Neuron (in vitro differentiated cells): ENCODE measurements at regions not wholly inside any gene's neighbourhood (a gene's known extent, or its start where the extent isn't known, plus 50 kb on each side); places are given as distances from the start of the nearest gene placed in this dataset.
"Not testable (repeated sequence)": the region's sequence is repeated elsewhere in the genome, so short reads cannot be mapped to it uniquely, and the experiment has no call there.

Experiments
- H2AFZ ChIP-seq: one replicate; pipeline ENCODE4 v1.6.1; 2013; ENCODE audit warnings: low read depth, mild to moderate bottlenecking, inconsistent platforms, low read length, moderate library complexity
- H3K27me3 ChIP-seq: one replicate; pipeline ENCODE4 v1.6.1; 2013; ENCODE audit warnings: low read length; ENCODE audit not compliant: insufficient read depth
- H3K36me3 ChIP-seq: one replicate; pipeline ENCODE4 v1.6.1; 2013; ENCODE audit warnings: low read length; ENCODE audit not compliant: insufficient read depth
- H3K4me1 ChIP-seq: one replicate; pipeline ENCODE4 v1.6.1; 2013; ENCODE audit warnings: low read length; ENCODE audit not compliant: insufficient read depth
- H3K4me3 ChIP-seq: 2 replicates; pipeline ENCODE4 v1.5.1; 2013; ENCODE audit warnings: mild to moderate bottlenecking, low read length, moderate library complexity
- H3K9me3 ChIP-seq: one replicate; pipeline ENCODE4 v1.6.1; 2013; ENCODE audit warnings: low read length

DNA sequence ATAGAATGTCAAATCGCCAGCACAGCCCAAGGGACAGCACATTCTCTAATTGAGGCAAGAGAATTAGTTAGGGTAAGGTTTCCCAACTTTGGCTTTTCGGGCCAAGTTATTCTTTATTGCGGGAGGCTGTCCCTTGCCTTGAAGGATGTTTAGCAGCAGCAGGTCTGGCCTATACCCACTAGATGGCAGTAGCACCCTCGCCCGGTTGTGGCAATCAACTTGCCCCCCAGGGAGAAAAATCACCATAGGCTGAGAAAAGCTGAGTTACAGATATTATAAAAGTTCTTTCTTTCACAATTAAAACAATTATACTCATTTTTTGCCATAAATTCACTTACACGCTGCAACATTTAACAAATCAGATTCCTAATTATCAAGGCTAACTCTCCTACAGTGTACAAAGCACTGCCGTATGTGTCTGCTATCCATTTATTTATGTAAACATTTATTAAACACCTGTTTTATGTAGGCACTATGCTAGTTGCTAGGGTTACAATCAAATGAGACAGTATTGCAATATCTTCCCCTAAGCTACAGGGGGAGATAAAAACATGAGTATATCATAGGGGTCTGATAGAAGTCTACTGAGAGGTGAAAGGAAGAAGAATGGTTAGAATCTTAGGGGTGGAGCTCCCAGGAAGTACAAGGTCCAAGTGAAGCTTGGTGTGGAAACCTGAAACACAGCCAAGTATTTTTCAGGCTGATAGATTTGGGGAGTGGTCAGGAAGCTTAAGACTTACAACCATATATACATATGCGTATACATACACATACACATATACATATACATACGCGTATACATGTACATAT lies 452.3 kb downstream of the RAB38 start:
- Histone ChIP-seq H3K36me3 (no peaks in the 10 kb centered on the region), H2AFZ (no peak overlapping the region), H3K9me3 (no peaks in the 10 kb centered on the region), H3K4me3 (no peak overlapping the region), H3K4me1 (peaks cover 8% of the 10 kb centered on the region), H3K27me3 (no peaks in the 10 kb centered on the region)

- no peak overlapping the region for H3K4me3 ChIP-seq
- no peaks in the 10 kb centered on the region for H3K36me3 ChIP-seq
- no peak overlapping the region for H2AFZ ChIP-seq
- H3K9me3 ChIP-seq: no peaks in the 10 kb centered on the region
- peaks cover 8% of the 10 kb centered on the region for H3K4me1 ChIP-seq
- no peaks in the 10 kb centered on the region for H3K27me3 ChIP-seq
These were observed 455.7 kb downstream of the RAB38 start for GRCh38 chr11:87719326-87720073.

- Histone ChIP-seq H3K36me3 (no peaks in the 10 kb centered on the region), H2AFZ (no peak overlapping the region), H3K9me3 (no peaks in the 10 kb centered on the region), H3K4me3 (no peak overlapping the region), H3K27me3 (no peaks in the 10 kb centered on the region), H3K4me1 (no peaks in the 10 kb centered on the region)
These were observed 462.4 kb downstream of the RAB38 start for GRCh38 chr11:87712802-87713202.

- Histone ChIP-seq H3K4me3 (no peak overlapping the region), H2AFZ (no peak overlapping the region), H3K4me1 (no peaks in the 10 kb centered on the region), H3K27me3 (no peaks in the 10 kb centered on the region), H3K9me3 (no peaks in the 10 kb centered on the region), H3K36me3 (no peaks in the 10 kb centered on the region)
These were observed 462.9 kb downstream of the RAB38 start for GRCh38 chr11:87712391-87712790.

- not testable (repeated sequence) for H3K36me3 ChIP-seq
These were observed 471.7 kb downstream of the RAB38 start for GRCh38 chr11:87703589-87703988.

GRCh38 chr11:87675993-87676392 lies 499.2 kb downstream of the RAB38 start:
- Histone ChIP-seq H3K4me1 (no peaks in the 10 kb centered on the region), H3K36me3 (no peaks in the 10 kb centered on the region), H2AFZ (no peak overlapping the region), H3K9me3 (no peaks in the 10 kb centered on the region), H3K4me3 (no peak overlapping the region), H3K27me3 (no peaks in the 10 kb centered on the region)

More at GRCh38 chr11:87703589-87703988, 471.7 kb downstream of the RAB38 start:
- not testable (repeated sequence) for H3K4me3 ChIP-seq, H3K9me3 ChIP-seq, H3K4me1 ChIP-seq, H3K27me3 ChIP-seq, H2AFZ ChIP-seq

DNA sequence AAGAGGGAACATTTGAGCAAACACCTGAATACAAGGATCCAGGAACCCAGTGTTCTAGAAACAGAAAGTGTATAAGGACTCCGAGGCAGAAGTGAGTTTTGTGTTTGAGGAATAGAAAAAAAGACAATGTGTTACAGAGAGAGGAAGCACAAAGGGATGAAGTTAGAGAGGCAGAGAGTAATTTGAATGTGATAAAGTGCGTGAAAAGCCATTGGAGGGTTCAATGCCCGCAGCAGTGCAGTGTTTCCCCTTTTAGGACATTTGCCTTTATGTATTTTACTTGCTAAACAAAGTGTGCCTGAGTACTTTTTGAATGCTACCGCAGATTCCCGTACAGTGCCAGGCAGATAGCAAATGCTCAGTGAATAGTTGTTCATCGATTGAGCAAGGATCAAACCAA lies 508.5 kb downstream of the RAB38 start:
- H3K4me3 ChIP-seq: no peak overlapping the region
- H3K4me1 ChIP-seq: no peaks in the 10 kb centered on the region
- no peaks in the 10 kb centered on the region for H3K9me3 ChIP-seq
- no peak overlapping the region for H2AFZ ChIP-seq
- H3K36me3 ChIP-seq: no peaks in the 10 kb centered on the region
- no peaks in the 10 kb centered on the region for H3K27me3 ChIP-seq

- Histone ChIP-seq H3K9me3 (no peaks in the 10 kb centered on the region), H2AFZ (no peak overlapping the region), H3K4me1 (no peaks in the 10 kb centered on the region), H3K27me3 (no peaks in the 10 kb centered on the region), H3K36me3 (no peaks in the 10 kb centered on the region), H3K4me3 (no peak overlapping the region)
These were observed 513.0 kb downstream of the RAB38 start for GRCh38 chr11:87662287-87662686.

DNA sequence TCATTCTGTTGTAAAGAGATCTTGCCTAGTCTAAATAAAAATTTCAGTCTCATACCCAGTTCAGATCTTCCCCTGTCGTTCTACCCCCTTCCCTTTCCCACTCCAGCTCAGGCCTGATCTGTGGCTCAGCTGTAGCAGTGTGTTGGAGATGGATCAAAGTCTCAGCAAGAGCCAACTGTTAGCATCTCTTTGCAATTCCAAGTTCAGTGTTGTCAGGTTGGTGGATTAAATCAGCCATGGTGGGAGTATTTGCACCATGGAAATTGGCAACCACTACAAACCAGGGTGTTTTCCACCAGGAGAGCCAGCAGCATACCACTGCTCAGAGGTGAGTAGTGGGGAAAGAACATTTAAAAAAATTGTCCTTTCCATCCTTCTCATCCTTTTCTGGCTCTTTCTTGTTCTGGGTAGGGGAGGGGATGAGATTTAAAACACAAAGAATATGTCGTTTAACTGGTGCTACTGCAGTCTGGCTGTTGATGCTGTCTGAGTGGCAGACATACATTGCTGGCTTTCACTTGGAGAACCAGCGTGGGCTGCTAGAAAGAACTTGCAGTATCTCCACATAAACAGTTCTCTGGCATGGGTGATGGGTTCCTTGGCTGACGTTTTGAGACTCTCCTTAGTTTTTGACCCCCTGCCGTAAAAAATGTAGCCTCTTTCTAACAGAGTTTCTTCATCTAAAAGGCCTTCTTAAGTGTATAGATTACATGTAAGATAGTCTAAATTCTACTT lies 514.1 kb downstream of the RAB38 start:
- Histone ChIP-seq H3K4me3 (no peak overlapping the region), H3K36me3 (no peaks in the 10 kb centered on the region), H2AFZ (no peak overlapping the region), H3K4me1 (no peaks in the 10 kb centered on the region), H3K27me3 (no peaks in the 10 kb centered on the region), H3K9me3 (no peaks in the 10 kb centered on the region)

DNA sequence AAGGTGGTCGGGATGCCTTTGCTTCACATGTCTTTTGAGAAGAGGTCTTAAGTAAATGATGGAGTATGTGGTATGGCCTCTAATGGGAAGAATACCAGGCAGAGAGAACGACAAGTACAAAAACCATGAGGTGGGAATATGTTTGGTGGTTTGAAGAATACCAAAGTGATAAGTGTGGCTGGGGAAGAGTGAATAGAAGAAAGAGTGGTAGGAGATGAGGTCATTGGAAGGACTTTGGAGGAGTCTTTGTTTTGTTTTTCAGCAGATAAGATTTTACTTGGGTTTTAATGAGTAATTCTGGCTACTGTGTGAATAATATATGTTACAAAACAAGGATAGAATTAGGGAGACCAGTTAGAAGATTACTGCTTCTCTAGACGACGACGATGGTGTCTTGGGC lies 515.4 kb downstream of the RAB38 start:
- Histone ChIP-seq H3K9me3 (no peaks in the 10 kb centered on the region), H3K36me3 (no peaks in the 10 kb centered on the region), H2AFZ (no peak overlapping the region), H3K4me1 (no peaks in the 10 kb centered on the region), H3K4me3 (no peak overlapping the region), H3K27me3 (no peaks in the 10 kb centered on the region)

DNA sequence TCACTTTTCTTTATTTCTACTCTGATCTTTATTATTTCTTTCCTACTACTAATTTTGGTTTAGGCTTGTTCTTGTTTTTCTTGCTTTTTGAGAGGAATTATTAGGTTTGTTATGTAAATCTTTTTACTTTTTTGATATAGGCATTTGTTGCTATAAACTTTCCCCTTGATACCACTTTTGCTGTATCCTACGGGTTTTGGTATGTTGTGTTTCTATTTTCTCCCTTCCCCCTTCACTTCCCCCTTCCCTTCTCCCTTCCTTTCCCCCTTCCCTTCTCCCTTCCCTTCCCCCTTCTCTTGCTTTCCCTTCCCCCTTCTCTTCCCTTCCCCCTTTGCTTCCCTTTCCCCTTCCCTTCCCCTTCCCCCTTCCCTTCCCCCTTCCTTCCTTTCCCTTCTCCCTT lies 529.6 kb downstream of the RAB38 start:
- H3K36me3 ChIP-seq: no peaks in the 10 kb centered on the region
- H2AFZ ChIP-seq: no peak overlapping the region
- no peak overlapping the region for H3K4me3 ChIP-seq
- H3K27me3 ChIP-seq: no peaks in the 10 kb centered on the region
- no peaks in the 10 kb centered on the region for H3K4me1 ChIP-seq
- no peaks in the 10 kb centered on the region for H3K9me3 ChIP-seq

DNA sequence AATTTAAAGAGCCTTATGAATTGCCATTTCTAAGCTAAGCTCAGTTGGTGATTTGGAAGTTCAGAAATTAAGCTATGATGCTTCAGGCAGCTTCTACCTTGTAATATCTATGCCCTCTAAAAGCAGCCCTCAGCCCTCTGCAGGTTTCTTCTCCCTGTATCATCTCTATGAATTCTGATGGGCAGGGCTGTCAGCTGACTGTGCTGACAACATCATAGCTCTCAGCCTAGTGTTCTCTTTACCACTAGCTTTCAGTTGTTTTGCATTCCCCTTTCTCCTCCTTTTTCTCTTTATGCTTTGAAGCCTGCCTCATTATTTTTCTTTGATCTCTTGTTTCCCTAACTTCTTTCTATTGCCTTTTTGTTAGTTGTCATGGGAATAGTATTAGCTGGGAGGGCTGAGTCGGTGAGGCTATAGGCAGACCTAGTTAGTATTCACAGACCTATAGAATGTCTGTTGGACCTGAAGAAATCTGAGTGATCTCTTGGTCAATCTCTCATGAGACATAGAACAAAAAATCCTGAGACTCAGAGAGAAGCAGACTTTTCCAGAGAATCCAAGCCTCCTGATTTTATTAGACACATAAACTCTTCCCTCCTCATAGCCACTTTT lies 535.4 kb downstream of the RAB38 start:
- Histone ChIP-seq H2AFZ (no peak overlapping the region), H3K36me3 (no peaks in the 10 kb centered on the region), H3K4me1 (peaks cover 12% of the 10 kb centered on the region), H3K9me3 (no peaks in the 10 kb centered on the region), H3K4me3 (no peak overlapping the region), H3K27me3 (no peaks in the 10 kb centered on the region)

DNA sequence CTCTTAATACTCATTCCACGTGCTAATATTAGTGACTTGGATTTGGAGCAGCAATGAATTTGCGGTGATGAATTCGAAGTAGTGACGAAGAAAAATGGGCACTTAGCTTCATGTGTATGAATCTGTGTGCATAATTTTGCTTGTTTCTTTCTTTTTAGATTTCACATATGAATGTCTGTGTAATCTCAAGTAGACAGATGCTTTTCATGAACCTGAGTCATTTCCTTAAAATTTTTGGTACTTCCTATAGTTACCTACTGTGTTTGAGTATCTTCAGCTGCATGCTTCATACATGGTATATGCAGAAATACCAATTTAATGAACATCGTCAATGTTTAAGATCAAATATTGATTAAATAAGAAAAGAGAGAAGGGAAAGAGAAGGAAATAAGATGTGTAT lies 540.2 kb downstream of the RAB38 start:
- Histone ChIP-seq H3K36me3 (no peaks in the 10 kb centered on the region), H3K4me1 (peaks cover 9% of the 10 kb centered on the region), H2AFZ (no peak overlapping the region), H3K9me3 (no peaks in the 10 kb centered on the region), H3K27me3 (no peaks in the 10 kb centered on the region), H3K4me3 (no peak overlapping the region)
